Cardiac muscle cell (in vitro differentiated cells and primary cell): ENCODE measurements at regions not wholly inside any gene's neighbourhood (a gene's known extent, or its start where the extent isn't known, plus 50 kb on each side); places are given as distances from the start of the nearest gene placed in this dataset.

Source experiments
- DNase-seq, 2 donors: peaks; one replicate each; pipeline versions ENCODE4 v3.0.0 to v3.0.0-alpha.2; 2010 to 2017; ENCODE audit warnings: low read depth in 1 of 2, low spot score in 1 of 2
- H3K27ac ChIP-seq: fragments of 200-600 bp; sonication (generic); 2 replicates; pipeline ENCODE4 v1.5.1; 2016
- H3K27me3 ChIP-seq: fragments of 200-600 bp; sonication (generic); 2 replicates; pipeline ENCODE4 v1.6.0; 2016; ENCODE audit warnings: control low read depth
- H3K36me3 ChIP-seq: fragments of 200-600 bp; sonication (generic); 2 replicates; pipeline ENCODE4 v1.5.1; 2016; ENCODE audit warnings: control low read depth
- H3K4me1 ChIP-seq: fragments of 200-600 bp; sonication (generic); 2 replicates; pipeline ENCODE4 v1.8.1; 2017; ENCODE audit warnings: low read depth, mild to moderate bottlenecking, mixed run types
- H3K4me3 ChIP-seq: fragments of 200-600 bp; sonication (generic); 2 replicates; pipeline ENCODE4 v1.5.1; 2016; ENCODE audit warnings: mild to moderate bottlenecking
- H3K9me3 ChIP-seq: fragments of 200-600 bp; sonication (generic); 2 replicates; pipeline ENCODE4 v1.5.1; 2017; ENCODE audit warnings: low read depth, mild to moderate bottlenecking, control low read depth
- TF ChIP-seq, protein P1 (sequence below): IDR thresholded peaks from 2 replicates; pipeline ENCODE4 v1.5.1; 2012; ENCODE audit warnings: low read depth, mild to moderate bottlenecking, low read length

DNA sequence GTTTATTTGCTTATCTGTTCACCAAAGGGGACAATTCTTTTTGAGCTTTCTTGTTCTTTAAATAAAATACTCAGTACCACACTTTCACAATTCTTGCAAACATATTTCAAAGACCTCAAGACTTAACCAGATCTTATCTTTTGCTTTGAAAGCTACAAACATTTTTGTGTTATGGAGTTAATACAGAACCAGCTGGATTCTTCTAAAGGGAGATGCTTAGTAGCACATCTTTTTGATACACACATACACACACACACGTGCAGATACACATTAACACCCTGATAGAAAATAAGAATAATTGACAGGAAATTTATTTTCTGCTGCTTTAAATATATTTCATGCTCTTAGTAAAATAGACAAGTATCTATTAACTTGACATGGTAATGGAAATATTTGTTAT lies 379.1 kb downstream of the SH2D1A start:
- no peaks in the 10 kb centered on the region for H3K4me1 ChIP-seq
- TF ChIP-seq, protein P1, sequence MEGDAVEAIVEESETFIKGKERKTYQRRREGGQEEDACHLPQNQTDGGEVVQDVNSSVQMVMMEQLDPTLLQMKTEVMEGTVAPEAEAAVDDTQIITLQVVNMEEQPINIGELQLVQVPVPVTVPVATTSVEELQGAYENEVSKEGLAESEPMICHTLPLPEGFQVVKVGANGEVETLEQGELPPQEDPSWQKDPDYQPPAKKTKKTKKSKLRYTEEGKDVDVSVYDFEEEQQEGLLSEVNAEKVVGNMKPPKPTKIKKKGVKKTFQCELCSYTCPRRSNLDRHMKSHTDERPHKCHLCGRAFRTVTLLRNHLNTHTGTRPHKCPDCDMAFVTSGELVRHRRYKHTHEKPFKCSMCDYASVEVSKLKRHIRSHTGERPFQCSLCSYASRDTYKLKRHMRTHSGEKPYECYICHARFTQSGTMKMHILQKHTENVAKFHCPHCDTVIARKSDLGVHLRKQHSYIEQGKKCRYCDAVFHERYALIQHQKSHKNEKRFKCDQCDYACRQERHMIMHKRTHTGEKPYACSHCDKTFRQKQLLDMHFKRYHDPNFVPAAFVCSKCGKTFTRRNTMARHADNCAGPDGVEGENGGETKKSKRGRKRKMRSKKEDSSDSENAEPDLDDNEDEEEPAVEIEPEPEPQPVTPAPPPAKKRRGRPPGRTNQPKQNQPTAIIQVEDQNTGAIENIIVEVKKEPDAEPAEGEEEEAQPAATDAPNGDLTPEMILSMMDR: no peak
- H3K27me3 ChIP-seq: no peaks in the 10 kb centered on the region
- DNase-seq: no peak
- H3K27ac ChIP-seq: no peak overlapping the region
- H3K9me3 ChIP-seq: no peaks in the 10 kb centered on the region
- H3K36me3 ChIP-seq: no peaks in the 10 kb centered on the region
- H3K4me3 ChIP-seq: no peak overlapping the region

DNA sequence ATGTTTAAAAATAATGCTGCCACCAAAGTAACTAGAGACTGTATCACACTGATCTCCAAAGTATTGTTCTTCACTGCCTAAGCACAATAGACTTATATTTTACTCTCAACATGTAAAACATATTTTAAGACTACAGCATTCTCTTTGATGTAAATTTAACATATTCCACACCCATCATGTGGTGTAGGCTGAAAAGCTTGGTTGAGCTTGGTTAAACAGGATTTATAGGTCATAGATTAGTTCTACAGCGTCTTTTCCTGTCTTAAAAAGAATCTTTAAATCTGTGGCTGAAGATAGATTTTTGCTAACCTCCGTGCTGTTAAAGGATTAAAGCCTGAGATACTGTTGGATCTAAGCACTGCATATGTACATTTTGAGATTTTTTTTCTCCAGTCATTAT lies 379.9 kb downstream of the SH2D1A start:
- no peak overlapping the region for H3K27ac ChIP-seq
- no peaks in the 10 kb centered on the region for H3K27me3 ChIP-seq
- H3K4me3 ChIP-seq: no peak overlapping the region
- H3K9me3 ChIP-seq: no peaks in the 10 kb centered on the region
- no peaks in the 10 kb centered on the region for H3K36me3 ChIP-seq
- DNase-seq: no peak
- H3K4me1 ChIP-seq: no peaks in the 10 kb centered on the region
- TF ChIP-seq, protein P1: no peak

DNA sequence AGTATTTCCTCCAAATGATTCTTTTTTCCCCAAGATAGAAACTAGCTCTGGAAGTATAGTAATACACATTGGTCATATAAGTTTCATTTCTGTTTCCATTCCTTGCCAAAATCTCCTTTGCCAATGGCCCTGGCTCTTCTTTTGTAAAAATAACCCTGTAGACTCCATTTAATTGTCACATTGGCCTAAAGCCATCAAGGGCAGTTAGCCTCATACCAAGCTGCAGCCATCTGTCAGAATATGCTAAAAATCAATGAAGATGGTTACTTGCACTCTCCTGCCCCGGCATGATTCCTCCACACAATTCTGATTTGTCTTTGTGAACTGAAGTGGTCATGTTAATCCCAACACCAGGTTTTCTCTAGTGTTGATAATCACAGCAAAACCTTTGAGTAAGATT lies 380.5 kb downstream of the SH2D1A start:
- Histone ChIP-seq H3K36me3 (no peaks in the 10 kb centered on the region), H3K4me3 (no peak overlapping the region), H3K4me1 (no peaks in the 10 kb centered on the region), H3K9me3 (no peaks in the 10 kb centered on the region), H3K27me3 (no peaks in the 10 kb centered on the region), H3K27ac (no peak overlapping the region)
- TF ChIP-seq, protein P1: no peak
- no peak for DNase-seq

DNA sequence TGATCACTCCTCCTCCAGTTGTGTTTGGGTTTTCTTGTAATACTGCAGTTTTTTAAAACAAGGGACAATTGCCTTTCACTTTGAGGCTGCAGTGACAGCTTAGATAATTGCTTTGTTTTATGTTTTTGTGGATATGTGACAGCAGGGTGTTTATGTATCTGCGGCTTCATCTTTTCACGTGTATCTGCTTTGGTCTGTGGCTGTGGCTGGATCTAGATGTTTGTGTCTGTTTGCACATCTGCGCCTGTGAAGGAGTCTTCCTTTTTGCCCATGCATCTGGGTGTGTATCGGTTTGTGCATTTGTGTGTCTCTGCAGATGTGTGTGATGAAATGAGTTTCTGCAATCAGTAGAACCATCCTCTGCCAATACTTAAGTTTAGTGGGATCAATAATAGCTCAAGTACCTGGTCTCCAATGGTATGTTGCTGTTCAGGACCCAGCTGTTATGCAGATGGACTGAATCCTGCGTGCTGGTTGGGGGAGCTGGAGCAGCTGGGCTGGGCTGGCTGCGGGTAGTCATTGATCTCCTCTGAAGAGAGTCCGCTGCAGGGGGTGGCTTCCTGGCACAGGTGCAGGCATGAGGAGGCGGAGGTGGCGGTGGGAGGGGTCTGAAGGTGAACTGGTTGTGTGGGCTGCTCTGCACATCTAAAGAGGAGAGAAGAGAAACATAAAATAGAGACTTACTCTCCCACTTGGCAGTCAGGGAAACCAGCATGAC lies 390.3 kb downstream of the SH2D1A start:
- H3K36me3 ChIP-seq: no peaks in the 10 kb centered on the region
- TF ChIP-seq, protein P1: no peak
- no peak for DNase-seq
- H3K9me3 ChIP-seq: no peaks in the 10 kb centered on the region
- H3K27me3 ChIP-seq: no peaks in the 10 kb centered on the region
- H3K4me3 ChIP-seq: no peak overlapping the region
- no peak overlapping the region for H3K27ac ChIP-seq
- H3K4me1 ChIP-seq: peaks cover 2% of the 10 kb centered on the region

DNA sequence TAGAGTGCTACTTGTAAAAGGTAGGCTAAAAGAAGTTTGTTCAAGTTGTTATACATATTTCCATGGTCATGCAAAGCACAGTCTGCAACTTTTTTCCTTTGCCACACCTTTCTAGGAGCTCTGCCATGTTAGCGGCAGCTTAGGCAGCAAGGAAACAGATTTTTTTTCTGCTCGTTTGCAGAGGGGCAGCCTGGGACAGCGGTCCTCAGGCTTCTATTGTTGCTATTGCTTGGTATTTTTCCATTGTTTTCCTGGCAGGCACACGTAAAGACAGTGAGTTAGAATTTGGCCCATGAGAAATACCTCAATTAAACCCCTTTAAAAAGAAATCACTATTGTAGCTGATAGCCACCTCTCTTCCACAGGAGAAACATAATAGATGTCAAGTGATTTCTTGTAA lies 391.4 kb downstream of the SH2D1A start:
- Histone ChIP-seq H3K27me3 (no peaks in the 10 kb centered on the region), H3K27ac (no peak overlapping the region), H3K4me1 (peaks cover 2% of the 10 kb centered on the region), H3K4me3 (no peak overlapping the region), H3K36me3 (no peaks in the 10 kb centered on the region), H3K9me3 (no peaks in the 10 kb centered on the region)
- TF ChIP-seq, protein P1: no peak
- DNase-seq: peak in 1 of 2 donors; percentile 6
